Progenitor cell of endocrine pancreas (in vitro differentiated cells): ENCODE measurements at regions not wholly inside any gene's neighbourhood (a gene's known extent, or its start where the extent isn't known, plus 50 kb on each side); places are given as distances from the start of the nearest gene placed in this dataset.
"Not testable (repeated sequence)": the region's sequence is repeated elsewhere in the genome, so short reads cannot be mapped to it uniquely, and the experiment has no call there.

Source experiments
- DNase-seq: peaks from one replicate; pipeline ENCODE4 v3.0.0; 2021; ENCODE audit warnings: low spot score; ENCODE audit not compliant: unreplicated experiment
- H3K27ac Mint-ChIP-seq: 2 replicates; pipeline ENCODE4 v1.8.0; 2021; ENCODE audit warnings: mild to moderate bottlenecking, moderate library complexity, mixed read lengths
- H3K27me3 Mint-ChIP-seq: 2 replicates; pipeline ENCODE4 v1.8.0; 2021; ENCODE audit warnings: mixed read lengths
- H3K36me3 Mint-ChIP-seq: 2 replicates; pipeline ENCODE4 v1.8.0; 2022; ENCODE audit warnings: mixed read lengths; ENCODE audit not compliant: insufficient read depth
- H3K4me1 Mint-ChIP-seq: 2 replicates; pipeline ENCODE4 v1.8.0; 2021; ENCODE audit warnings: low read depth, mixed read lengths
- H3K4me3 Mint-ChIP-seq: 2 replicates; pipeline ENCODE4 v1.8.0; 2021; ENCODE audit warnings: low read depth, mild to moderate bottlenecking, moderate library complexity, mixed read lengths
- H3K9me3 Mint-ChIP-seq: 2 replicates; pipeline ENCODE4 v1.8.0; 2021; ENCODE audit warnings: low read depth, mixed read lengths
- TF ChIP-seq, protein P1 (sequence below): fragments of 200-600 bp; sonication (generic); IDR thresholded peaks from one replicate; pipeline ENCODE4 v1.5.0; 2021; ENCODE audit warnings: antibody characterized with exemption, mild to moderate bottlenecking; ENCODE audit not compliant: unreplicated experiment

- no peaks in the 10 kb centered on the region for H3K9me3 Mint-ChIP-seq
- H3K27me3 Mint-ChIP-seq = peaks cover 50% of the 10 kb centered on the region
- H3K4me1 Mint-ChIP-seq = peaks cover 6% of the 10 kb centered on the region
- no peak overlapping the region for H3K4me3 Mint-ChIP-seq
- H3K36me3 Mint-ChIP-seq = no peaks in the 10 kb centered on the region
- TF ChIP-seq, protein P1, sequence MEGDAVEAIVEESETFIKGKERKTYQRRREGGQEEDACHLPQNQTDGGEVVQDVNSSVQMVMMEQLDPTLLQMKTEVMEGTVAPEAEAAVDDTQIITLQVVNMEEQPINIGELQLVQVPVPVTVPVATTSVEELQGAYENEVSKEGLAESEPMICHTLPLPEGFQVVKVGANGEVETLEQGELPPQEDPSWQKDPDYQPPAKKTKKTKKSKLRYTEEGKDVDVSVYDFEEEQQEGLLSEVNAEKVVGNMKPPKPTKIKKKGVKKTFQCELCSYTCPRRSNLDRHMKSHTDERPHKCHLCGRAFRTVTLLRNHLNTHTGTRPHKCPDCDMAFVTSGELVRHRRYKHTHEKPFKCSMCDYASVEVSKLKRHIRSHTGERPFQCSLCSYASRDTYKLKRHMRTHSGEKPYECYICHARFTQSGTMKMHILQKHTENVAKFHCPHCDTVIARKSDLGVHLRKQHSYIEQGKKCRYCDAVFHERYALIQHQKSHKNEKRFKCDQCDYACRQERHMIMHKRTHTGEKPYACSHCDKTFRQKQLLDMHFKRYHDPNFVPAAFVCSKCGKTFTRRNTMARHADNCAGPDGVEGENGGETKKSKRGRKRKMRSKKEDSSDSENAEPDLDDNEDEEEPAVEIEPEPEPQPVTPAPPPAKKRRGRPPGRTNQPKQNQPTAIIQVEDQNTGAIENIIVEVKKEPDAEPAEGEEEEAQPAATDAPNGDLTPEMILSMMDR = no peak
- no peak overlapping the region for H3K27ac Mint-ChIP-seq
- DNase-seq = no peak
Measured at GRCh38 chr6:938271-938905, 245.4 kb upstream of the EXOC2 start.

- Mint-ChIP-seq H3K27me3 (peaks cover 47% of the 10 kb centered on the region), H3K4me3 (no peak overlapping the region), H3K9me3 (no peaks in the 10 kb centered on the region), H3K27ac (no peak overlapping the region), H3K36me3 (no peaks in the 10 kb centered on the region), H3K4me1 (peaks cover 12% of the 10 kb centered on the region)
- TF ChIP-seq, protein P1 = no peak
- DNase-seq = no peak
Measured at GRCh38 chr6:935582-935981, 242.6 kb upstream of the EXOC2 start.

DNA sequence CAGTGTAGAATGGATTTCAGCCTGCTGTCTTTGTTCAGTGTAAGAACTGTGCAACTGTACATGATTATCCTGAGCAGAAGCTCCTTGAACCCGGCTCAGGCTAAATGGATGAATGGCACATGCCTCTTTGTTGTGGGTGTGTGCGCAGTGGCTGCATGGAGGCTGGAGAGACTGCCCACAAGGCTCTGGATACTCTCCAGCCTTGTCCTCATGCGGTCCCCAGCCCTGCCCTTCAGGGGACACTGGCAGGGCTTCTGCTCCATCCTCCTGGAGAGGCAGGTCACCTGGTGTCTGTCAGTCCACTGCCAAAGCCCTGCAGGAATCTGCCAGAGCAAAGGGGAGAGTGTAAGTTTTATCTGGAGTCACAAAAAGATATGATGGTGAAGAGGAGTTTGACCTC is 241.7 kb upstream of the EXOC2 start:
- Mint-ChIP-seq H3K27ac (no peak overlapping the region), H3K4me3 (no peak overlapping the region), H3K4me1 (peaks cover 12% of the 10 kb centered on the region), H3K27me3 (peaks cover 42% of the 10 kb centered on the region), H3K36me3 (no peaks in the 10 kb centered on the region), H3K9me3 (no peaks in the 10 kb centered on the region)
- DNase-seq = no peak
- TF ChIP-seq, protein P1 = no peak

GRCh38 chr6:931919-932318 is 239.0 kb upstream of the EXOC2 start:
- DNase-seq, H3K27ac Mint-ChIP-seq, H3K4me3 Mint-ChIP-seq, H3K36me3 Mint-ChIP-seq: not testable (repeated sequence)
- Mint-ChIP-seq H3K27me3 (peaks cover 19% of the 10 kb centered on the region), H3K4me1 (peaks cover 12% of the 10 kb centered on the region), H3K9me3 (peaks cover 10% of the 10 kb centered on the region)

DNA sequence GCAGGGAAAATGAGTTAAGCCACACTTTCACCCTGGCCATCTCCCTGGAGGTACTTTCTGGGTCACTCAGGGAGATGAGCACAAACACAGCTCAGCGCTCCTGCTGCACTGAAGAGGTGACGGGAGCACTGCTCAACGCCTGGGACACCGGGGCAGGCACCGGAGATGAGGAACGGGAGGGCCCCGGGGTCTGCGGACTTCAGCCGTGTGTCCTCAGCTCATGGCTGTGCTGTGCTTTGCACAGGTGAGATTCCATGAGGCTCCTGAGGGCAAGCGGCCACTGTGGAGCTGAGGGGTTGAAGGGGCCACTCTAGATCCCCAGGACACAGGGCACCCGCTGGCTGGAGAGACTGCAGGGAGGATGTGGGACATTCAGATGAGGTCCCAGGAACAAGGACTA is 234.2 kb upstream of the EXOC2 start:
- no peak overlapping the region for H3K4me3 Mint-ChIP-seq
- peaks cover 5% of the 10 kb centered on the region for H3K4me1 Mint-ChIP-seq
- TF ChIP-seq, protein P1 = no peak
- peaks cover 12% of the 10 kb centered on the region for H3K27me3 Mint-ChIP-seq
- DNase-seq = no peak
- no peaks in the 10 kb centered on the region for H3K36me3 Mint-ChIP-seq
- no peak overlapping the region for H3K27ac Mint-ChIP-seq
- peaks cover 10% of the 10 kb centered on the region for H3K9me3 Mint-ChIP-seq

GRCh38 chr6:925656-926213 is 232.8 kb upstream of the EXOC2 start:
- H3K27me3 Mint-ChIP-seq = peaks cover 12% of the 10 kb centered on the region
- no peaks in the 10 kb centered on the region for H3K36me3 Mint-ChIP-seq
- TF ChIP-seq, protein P1 = no peak
- H3K27ac Mint-ChIP-seq = no peak overlapping the region
- no peaks in the 10 kb centered on the region for H3K4me1 Mint-ChIP-seq
- peaks cover 15% of the 10 kb centered on the region for H3K9me3 Mint-ChIP-seq
- no peak for DNase-seq
- no peak overlapping the region for H3K4me3 Mint-ChIP-seq
